HG03460 (cell line): ENCODE measurements at regions not wholly inside any gene's neighbourhood (a gene's known extent, or its start where the extent isn't known, plus 50 kb on each side); places are given as distances from the start of the nearest gene placed in this dataset.
"Not testable (repeated sequence)": the region's sequence is repeated elsewhere in the genome, so short reads cannot be mapped to it uniquely, and the experiment has no call there.

Source experiments
- ATAC-seq: cut with Tn5 transposase; IDR thresholded peaks from one replicate; pipeline ENCODE4 v1.9.1; 2021; ENCODE audit not compliant: unreplicated experiment

- ATAC-seq, result no peak
Measured at GRCh38 chr6:94254689-94255088, 835.3 kb upstream of the EPHA7 start.

DNA sequence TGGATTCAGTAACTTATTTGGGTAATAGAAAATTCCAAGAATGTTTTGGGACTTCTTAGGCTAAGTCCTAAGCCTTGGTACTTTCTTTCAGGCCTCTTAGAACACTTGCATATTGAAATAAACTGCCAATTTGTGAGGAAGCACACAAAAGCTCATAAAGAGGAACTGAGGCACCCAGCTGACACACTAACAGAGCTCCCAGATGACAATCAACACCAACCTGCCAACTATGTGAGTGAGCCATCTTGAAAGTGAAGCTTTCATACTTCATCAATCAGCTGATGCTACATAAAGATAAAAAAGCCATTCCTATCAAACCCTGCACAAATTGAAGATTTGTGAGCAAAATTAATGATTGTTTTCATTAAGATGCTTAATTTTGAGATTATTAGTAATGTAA, 832.5 kb upstream of the EPHA7 start:
- no peak for ATAC-seq

- ATAC-seq, result no peak
Measured at GRCh38 chr6:94245395-94245794, 826.0 kb upstream of the EPHA7 start.

- ATAC-seq, result no peak
Measured at GRCh38 chr6:94238868-94239267, 819.5 kb upstream of the EPHA7 start.

- ATAC-seq, result no peak
Measured at GRCh38 chr6:94227741-94228140, 808.4 kb upstream of the EPHA7 start.

DNA sequence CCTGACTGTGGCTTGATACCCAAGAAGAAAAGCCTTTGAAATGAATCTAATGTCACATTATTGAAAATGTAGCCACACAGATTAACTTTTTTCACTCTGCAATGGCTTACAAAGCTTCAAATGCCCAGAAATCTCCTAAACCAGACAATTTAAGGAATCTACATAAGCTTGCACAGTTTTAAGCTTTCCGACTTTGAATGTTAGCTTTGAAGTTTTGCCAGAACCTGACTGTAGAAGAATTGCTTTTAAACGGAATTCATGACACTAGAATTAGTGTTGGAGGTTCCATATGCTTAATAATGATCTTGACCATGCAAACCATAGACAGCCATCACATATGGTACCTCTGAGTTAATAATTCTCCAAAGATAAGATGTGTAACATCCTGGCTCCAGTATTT, 798.5 kb upstream of the EPHA7 start:
- no peak for ATAC-seq

DNA sequence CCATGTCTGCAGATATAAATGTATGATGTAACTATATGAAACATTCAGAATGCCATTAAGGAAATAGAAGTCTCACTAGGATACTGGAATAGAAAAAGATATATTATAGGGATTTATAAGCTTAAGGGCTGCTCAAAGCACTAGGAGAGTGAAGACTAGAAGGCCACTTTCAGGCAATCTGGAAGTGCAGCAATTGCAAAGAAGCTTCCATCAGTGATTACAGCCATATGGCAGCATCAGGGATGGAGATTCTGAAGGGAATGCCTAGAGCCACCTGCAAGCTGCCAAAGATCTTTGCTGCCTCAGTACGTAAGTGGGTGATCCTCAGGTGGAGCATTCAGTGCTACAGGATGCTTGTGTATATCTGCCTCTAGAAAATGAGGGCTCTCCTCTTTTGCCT, 796.2 kb upstream of the EPHA7 start:
- ATAC-seq, result no peak

- ATAC-seq, result no peak
Measured at GRCh38 chr6:94213226-94213625, 793.9 kb upstream of the EPHA7 start.

DNA sequence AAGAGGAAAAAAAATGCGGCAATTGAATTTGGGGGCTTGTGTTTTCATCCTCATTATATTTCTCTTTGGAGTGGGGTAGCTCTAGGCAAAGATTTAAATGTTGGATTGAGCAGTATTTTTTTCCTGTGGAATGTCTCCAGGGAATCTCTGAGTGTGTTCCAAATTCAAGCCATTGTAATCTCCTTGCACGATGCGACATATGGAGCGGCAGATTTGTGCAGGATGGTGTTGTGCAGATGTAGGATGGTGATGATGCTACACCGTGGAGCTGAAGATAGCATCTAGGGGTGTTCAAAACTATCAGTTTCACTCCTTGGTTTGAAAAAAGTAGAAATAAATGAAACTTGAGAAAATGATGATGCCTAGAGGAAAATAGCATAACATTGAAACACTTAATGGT, 777.5 kb upstream of the EPHA7 start:
- ATAC-seq, result no peak

DNA sequence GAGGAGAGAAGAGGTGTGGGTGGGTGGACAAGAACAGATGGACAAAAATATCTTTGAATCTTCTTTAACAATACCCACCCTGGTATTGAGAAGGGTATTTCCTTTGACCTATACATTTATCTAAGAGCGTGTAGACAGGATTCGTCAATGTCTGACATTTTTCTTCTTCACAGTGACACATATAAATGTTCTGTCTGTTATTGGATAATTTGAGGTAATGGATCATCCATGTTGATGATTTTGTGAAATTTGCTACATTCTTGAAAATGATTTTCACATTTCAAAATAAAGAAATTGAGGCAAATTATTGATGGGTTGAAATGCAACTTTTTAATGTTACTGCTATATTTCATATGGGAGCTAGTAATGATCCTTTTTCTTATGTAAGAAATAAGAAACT, 770.7 kb upstream of the EPHA7 start:
- ATAC-seq, result no peak

- ATAC-seq, result no peak
Measured at GRCh38 chr6:94184666-94185464, 765.5 kb upstream of the EPHA7 start.

DNA sequence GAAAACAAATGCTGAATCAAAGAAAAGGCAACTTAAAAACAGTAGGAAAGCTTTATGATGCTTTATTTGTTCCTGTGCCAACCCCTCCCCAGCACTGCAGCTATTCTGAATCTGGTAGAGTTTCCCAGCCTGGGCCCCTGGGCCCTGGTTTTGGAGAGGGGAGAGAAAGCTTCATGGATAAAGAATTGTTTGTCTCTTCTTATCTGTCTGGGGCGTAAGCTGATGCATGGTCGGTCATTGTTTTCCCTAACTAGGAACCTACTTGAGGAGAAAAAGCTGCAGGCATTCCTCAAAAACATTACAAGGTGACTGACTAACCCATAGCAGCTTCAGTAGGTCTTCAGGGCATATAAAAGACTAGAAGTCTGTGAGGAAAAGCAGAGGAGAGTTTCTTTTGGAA, 758.1 kb upstream of the EPHA7 start:
- no peak for ATAC-seq

DNA sequence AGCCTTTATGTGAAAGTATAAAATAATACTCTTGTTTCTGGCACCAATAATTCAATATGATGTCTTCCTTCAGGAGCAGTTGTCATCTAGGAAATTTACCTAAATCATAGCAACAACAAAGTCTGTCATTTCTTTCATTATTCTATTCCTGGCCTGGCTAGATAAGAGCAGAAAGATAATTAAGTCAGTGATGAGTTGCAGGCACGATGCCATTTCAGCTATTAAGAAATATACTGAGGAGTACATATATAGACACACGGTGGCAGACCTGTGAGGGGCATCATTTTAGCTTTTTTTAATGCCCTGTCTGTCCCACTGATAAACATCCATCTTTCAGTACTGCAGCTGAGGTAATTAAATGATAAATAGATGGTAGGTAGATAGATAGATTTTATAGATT, 756.1 kb upstream of the EPHA7 start:
- ATAC-seq, result no peak

- no peak for ATAC-seq
Measured at GRCh38 chr6:94163877-94164276, 744.5 kb upstream of the EPHA7 start.

GRCh38 chr6:94150886-94151285, 731.5 kb upstream of the EPHA7 start:
- no peak for ATAC-seq

DNA sequence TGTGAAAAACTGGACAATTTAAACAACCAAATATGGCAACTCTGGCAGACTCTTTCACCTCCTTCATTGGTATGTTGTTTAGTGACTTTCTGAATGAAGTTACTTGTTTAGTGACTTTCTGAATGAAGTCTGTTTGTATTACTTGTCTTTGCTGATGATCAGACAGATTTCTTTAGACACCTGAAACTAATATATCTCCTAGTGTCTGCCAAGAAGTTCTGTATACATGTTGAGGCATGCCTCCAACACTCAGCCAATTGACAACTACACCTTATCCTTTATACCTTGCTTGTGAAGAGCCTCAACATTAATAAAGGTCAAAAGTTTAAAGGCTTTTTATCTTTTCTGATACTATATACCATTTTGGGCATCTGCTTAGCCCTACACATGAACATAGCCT, 725.4 kb upstream of the EPHA7 start:
- ATAC-seq, result no peak

DNA sequence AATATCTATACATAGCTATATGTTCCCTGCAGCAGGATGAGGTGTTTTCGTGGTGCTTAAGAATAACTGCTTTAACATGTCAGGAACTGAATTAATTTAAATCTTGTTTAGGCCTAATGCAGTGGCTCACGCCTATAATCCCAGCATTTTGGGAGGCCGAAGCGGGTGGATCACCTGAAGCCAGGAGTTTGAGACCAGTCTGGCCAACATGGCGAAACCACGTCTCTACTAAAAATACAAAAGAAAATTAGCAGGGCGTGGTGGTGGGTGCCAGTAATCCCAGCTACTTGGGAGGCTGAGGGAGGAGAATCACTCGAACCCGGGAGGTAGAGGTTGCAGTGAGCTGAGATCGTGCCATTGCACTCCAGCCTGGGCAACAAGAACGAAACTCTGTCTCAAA, 717.8 kb upstream of the EPHA7 start:
- ATAC-seq, result not testable (repeated sequence)

GRCh38 chr6:94133106-94133505, 713.7 kb upstream of the EPHA7 start:
- no peak for ATAC-seq

- ATAC-seq, result no peak
Measured at GRCh38 chr6:94131271-94131670, 711.9 kb upstream of the EPHA7 start.

DNA sequence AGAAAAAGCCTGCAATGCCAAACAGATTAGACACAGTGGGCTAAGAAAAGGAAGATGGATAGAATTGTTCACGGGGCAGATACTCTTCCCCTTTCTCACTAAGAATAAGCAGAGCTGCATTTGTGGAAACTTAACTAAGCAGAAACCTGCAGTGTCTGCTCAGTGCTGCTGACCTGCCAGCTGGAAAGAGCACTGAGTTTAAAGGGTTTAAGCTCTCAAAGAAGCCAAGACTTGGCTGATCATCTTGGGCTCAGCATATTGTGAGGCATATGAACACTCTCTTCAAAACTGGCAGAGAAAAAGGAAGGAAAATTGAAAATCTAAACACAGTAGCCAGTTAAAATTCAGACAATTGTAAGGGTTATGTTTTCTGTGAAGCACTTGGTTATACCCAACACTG, 711.1 kb upstream of the EPHA7 start:
- no peak for ATAC-seq

DNA sequence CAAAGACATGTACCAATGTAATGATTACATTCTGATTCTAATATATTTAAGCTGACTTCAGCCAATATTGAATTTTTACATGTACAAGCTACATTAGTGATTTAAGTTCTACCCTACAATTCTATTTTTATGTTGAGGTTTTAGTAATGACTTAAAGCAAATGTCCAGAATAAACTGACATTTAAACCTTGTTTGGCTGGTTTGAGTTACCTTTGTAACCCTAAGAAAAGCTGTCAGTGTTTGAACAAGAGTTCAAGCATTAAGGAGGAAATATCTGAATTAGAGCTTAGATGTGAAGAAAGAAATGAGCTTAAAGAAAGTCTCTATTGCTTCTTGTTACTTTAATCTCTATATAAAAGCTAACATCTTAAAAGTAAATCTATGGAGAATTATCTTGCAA, 710.6 kb upstream of the EPHA7 start:
- ATAC-seq, result no peak

GRCh38 chr6:94127716-94128115, 708.4 kb upstream of the EPHA7 start:
- no peak for ATAC-seq

DNA sequence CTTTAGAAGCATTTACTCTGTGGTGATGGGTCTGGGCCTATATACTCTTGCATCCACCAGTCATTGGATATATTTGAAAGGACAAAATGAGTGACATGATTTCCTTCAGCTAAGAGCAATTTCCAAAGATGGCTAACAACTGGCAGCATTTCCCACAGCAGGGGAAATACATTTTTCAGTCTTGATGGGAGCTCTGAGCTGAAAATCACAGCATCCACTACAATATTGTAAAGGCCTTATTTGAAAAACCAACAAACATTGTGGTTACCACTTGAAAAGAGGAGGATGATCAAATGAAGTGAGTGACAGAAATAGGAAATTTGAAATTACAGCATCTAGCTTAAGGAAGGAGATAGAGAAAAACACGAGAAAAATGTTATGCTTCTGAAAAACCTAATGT, 705.0 kb upstream of the EPHA7 start:
- no peak for ATAC-seq
